DND-41 (cell line): ENCODE measurements at regions not wholly inside any gene's neighbourhood (a gene's known extent, or its start where the extent isn't known, plus 50 kb on each side); places are given as distances from the start of the nearest gene placed in this dataset.

Experiments used
- ATAC-seq: fragments of 200-7000 bp; cut with Tn5 transposase; 3 replicates; pipeline ENCODE4 v1.9.1; 2021; ENCODE audit warnings: low read depth; ENCODE audit not compliant: insufficient read depth
- DNase-seq: peaks from one replicate; pipeline ENCODE4 v3.0.0-alpha.2; 2020
- H2AFZ ChIP-seq: 2 replicates; pipeline ENCODE4 v1.6.0; 2012; ENCODE audit warnings: low read depth, low read length
- H3K27ac ChIP-seq: 2 replicates; pipeline ENCODE4 v1.5.1; 2012; ENCODE audit warnings: low read length, inconsistent platforms
- H3K27me3 ChIP-seq: fragments of 200-600 bp; sonication (generic); 2 replicates; pipeline ENCODE4 v1.6.0; 2012; ENCODE audit warnings: low read length, mild to moderate bottlenecking, inconsistent platforms; ENCODE audit not compliant: insufficient read depth, poor library complexity
- H3K36me3 ChIP-seq: 2 replicates; pipeline ENCODE4 v1.5.1; 2012; ENCODE audit warnings: low read length, inconsistent platforms; ENCODE audit not compliant: insufficient read depth
- H3K4me1 ChIP-seq: 2 replicates; pipeline ENCODE4 v1.5.1; 2012; ENCODE audit warnings: mild to moderate bottlenecking, low read length; ENCODE audit not compliant: insufficient read depth
- H3K4me2 ChIP-seq: 2 replicates; pipeline ENCODE4 v1.6.0; 2012; ENCODE audit warnings: mild to moderate bottlenecking, moderate library complexity, low read length, inconsistent platforms; ENCODE audit not compliant: insufficient read depth
- H3K4me3 ChIP-seq, 2 experiments: fragments of 200-600 bp in 1 of 2; shearing (Covaris generic) in 1 of 2; 2 replicates each; pipeline ENCODE4 v1.5.1; 2012 to 2016; ENCODE audit warnings: inconsistent platforms in 2 of 2, low read length in 2 of 2, mild to moderate bottlenecking in 2 of 2, low read depth in 1 of 2, moderate library complexity in 1 of 2
- H3K79me2 ChIP-seq: 2 replicates; pipeline ENCODE4 v1.6.0; 2012; ENCODE audit warnings: low read length, inconsistent platforms; ENCODE audit not compliant: insufficient read depth
- H3K9ac ChIP-seq: 2 replicates; pipeline ENCODE4 v1.6.0; 2012; ENCODE audit warnings: low read depth, mild to moderate bottlenecking, inconsistent platforms, low read length, moderate library complexity
- H3K9me3 ChIP-seq: 2 replicates; pipeline ENCODE4 v1.5.1; 2012; ENCODE audit warnings: low read length, moderate library complexity, mild to moderate bottlenecking, inconsistent platforms; ENCODE audit not compliant: insufficient read depth, severe bottlenecking
- H4K20me1 ChIP-seq: 2 replicates; pipeline ENCODE4 v1.6.0; 2012; ENCODE audit warnings: low read length; ENCODE audit not compliant: insufficient read depth
- EZH2 ChIP-seq: IDR thresholded peaks from 3 replicates; pipeline ENCODE4 v1.6.1; 2012; ENCODE audit warnings: borderline replicate concordance, low read depth, mild to moderate bottlenecking, moderate library complexity, low read length, inconsistent platforms; ENCODE audit not compliant: severe bottlenecking
- TF ChIP-seq, protein P1 (sequence below): IDR thresholded peaks from 2 replicates; pipeline ENCODE4 v1.5.1; 2012; ENCODE audit warnings: borderline replicate concordance, low read length, moderate library complexity, mild to moderate bottlenecking; ENCODE audit not compliant: poor library complexity, severe bottlenecking; ENCODE audit errors: extremely low read depth

DNA sequence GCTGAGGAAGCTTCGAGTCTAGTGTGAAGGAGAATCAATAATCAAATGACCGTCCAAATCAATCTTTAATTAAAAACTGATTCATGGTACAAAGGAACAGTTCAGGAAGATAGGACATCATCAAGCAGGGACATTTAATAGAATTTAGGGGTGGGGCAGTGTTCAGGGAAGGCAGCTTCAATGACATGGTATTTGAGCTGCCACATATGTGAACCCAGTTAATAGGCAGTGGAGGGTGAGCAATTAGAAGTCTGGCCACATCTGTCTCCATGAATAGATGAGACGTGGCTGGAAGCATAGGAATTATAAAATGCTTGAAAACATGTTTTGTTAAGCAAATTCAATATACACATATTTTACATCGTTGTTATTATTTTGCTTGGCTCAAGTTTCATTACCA, 362.7 kb downstream of the PRDM2 start:
- no peak for ATAC-seq
- TF ChIP-seq EZH2, result no peak
- TF ChIP-seq, protein P1, sequence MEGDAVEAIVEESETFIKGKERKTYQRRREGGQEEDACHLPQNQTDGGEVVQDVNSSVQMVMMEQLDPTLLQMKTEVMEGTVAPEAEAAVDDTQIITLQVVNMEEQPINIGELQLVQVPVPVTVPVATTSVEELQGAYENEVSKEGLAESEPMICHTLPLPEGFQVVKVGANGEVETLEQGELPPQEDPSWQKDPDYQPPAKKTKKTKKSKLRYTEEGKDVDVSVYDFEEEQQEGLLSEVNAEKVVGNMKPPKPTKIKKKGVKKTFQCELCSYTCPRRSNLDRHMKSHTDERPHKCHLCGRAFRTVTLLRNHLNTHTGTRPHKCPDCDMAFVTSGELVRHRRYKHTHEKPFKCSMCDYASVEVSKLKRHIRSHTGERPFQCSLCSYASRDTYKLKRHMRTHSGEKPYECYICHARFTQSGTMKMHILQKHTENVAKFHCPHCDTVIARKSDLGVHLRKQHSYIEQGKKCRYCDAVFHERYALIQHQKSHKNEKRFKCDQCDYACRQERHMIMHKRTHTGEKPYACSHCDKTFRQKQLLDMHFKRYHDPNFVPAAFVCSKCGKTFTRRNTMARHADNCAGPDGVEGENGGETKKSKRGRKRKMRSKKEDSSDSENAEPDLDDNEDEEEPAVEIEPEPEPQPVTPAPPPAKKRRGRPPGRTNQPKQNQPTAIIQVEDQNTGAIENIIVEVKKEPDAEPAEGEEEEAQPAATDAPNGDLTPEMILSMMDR, result no peak

GRCh38 chr1:14064649-14065442, 364.9 kb downstream of the PRDM2 start:
- Histone ChIP-seq H3K36me3 (no peaks in the 10 kb centered on the region), H3K4me1 (no peaks in the 10 kb centered on the region), H3K79me2 (no peaks in the 10 kb centered on the region), H3K4me3 (no peak overlapping the region), H3K9ac (no peak overlapping the region), H3K27ac (no peak overlapping the region), H4K20me1 (no peaks in the 10 kb centered on the region), H3K4me2 (no peak overlapping the region), H3K9me3 (no peaks in the 10 kb centered on the region), H3K27me3 (no peaks in the 10 kb centered on the region), H2AFZ (no peak overlapping the region)
- ATAC-seq (no peak), DNase-seq (no peak)
- TF ChIP-seq EZH2, result no peak
- TF ChIP-seq, protein P1, result no peak

More for the DNA sequence above, 362.7 kb downstream of the PRDM2 start:
- H3K4me1 ChIP-seq, result no peaks in the 10 kb centered on the region
- no peak overlapping the region for H3K27ac ChIP-seq
- H2AFZ ChIP-seq, result no peak overlapping the region
- H3K27me3 ChIP-seq, result no peaks in the 10 kb centered on the region
- no peak overlapping the region for H3K4me3 ChIP-seq
- peaks cover 5% of the 10 kb centered on the region for H3K9me3 ChIP-seq
- DNase-seq, result no peak
- H3K9ac ChIP-seq, result no peak overlapping the region
- no peaks in the 10 kb centered on the region for H4K20me1 ChIP-seq
- no peaks in the 10 kb centered on the region for H3K36me3 ChIP-seq
- H3K4me2 ChIP-seq, result no peak overlapping the region
- no peaks in the 10 kb centered on the region for H3K79me2 ChIP-seq

DNA sequence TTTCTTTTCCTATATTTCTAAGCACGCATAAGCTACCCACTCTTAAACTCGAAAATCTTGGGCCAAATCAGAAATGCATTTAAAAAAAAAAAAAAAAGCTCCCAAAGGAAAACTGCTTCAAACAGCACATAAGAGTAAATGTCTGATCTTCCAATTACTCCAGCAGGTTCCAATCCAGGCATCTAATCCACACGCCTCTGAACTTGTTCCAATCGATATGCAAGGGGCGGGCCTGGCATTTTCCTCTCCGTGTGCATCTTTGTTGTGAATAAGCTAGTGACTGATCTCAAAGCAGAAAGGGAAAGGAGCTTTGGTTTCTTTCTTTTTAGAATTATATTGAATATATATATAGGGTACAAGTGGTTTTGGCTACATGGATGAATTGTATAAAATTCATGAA, 365.5 kb downstream of the PRDM2 start:
- TF ChIP-seq, protein P1, result no peak
- no peak for TF ChIP-seq EZH2
- Histone ChIP-seq H3K27me3 (no peaks in the 10 kb centered on the region), H3K9ac (no peak overlapping the region), H3K27ac (no peak overlapping the region), H3K4me3 (no peak overlapping the region), H3K79me2 (no peaks in the 10 kb centered on the region), H3K9me3 (no peaks in the 10 kb centered on the region), H3K4me2 (no peak overlapping the region), H3K4me1 (no peaks in the 10 kb centered on the region), H4K20me1 (no peaks in the 10 kb centered on the region), H2AFZ (no peak overlapping the region), H3K36me3 (no peaks in the 10 kb centered on the region)
- DNase-seq, result no peak
- no peak for ATAC-seq
